ENCODE measurements at regions not wholly inside any gene's neighbourhood (a gene's known extent, or its start where the extent isn't known, plus 50 kb on each side); places are given as distances from the start of the nearest gene placed in this dataset.

DNA sequence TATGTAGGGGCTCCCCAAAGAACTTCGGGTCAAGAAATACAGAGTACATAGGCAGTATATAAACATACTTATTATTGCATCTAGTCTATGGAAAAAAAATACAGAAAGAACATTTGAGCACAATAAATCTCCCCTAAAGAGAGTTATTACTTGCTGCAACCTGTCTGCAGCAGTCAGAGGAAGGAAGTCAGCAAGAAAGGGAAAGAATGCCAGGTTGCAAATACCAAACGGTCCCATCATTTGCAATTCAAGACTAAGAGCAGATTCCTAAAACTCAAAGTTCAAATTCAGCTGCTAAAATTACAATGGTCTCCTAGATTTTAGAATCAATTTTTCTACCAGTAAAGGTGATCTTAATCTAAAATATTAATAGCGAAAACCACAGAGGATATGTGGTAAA lies 236.2 kb upstream of the NUDT6 start:
- Histone ChIP-seq H3K36me3 (ENCODE audit: control insufficient read depth in 2 of 2, insufficient read depth in 2 of 2, low read length in 1 of 2) (no peaks in the 10 kb centered on the region), H3K27me3 (ENCODE audit: control insufficient read depth in 1 of 2, insufficient read depth in 2 of 2, low read length in 2 of 2) (no peaks in the 10 kb centered on the region), H3K4me3 (ENCODE audit: low read depth in 1 of 2, low read length in 2 of 2) (no peak overlapping the region), H3K27ac (ENCODE audit: low read depth in 2 of 2, low read length in 1 of 2) (no peak overlapping the region), H3K9me3 (ENCODE audit: control insufficient read depth in 2 of 2, insufficient read depth in 1 of 2, low read depth in 1 of 2, low read length in 1 of 2) (no peaks in the 10 kb centered on the region), H3K4me1 (ENCODE audit: control insufficient read depth in 2 of 2, insufficient read depth in 2 of 2, low read length in 1 of 2) (no peaks in the 10 kb centered on the region)
- 43 to 48% methylated on average over 3 of the region's 3 CpGs for WGBS, 2 donors

- no peaks in the 10 kb centered on the region for H3K36me3 ChIP-seq (ENCODE audit: control insufficient read depth in 2 of 2, insufficient read depth in 2 of 2, low read length in 1 of 2)
- H3K27ac ChIP-seq (ENCODE audit: low read depth in 2 of 2, low read length in 1 of 2) = no peak overlapping the region
- H3K9me3 ChIP-seq (ENCODE audit: control insufficient read depth in 2 of 2, insufficient read depth in 1 of 2, low read depth in 1 of 2, low read length in 1 of 2) = no peaks in the 10 kb centered on the region
- H3K27me3 ChIP-seq (ENCODE audit: control insufficient read depth in 1 of 2, insufficient read depth in 2 of 2, low read length in 2 of 2) = no peaks in the 10 kb centered on the region
- no peak overlapping the region for H3K4me3 ChIP-seq (ENCODE audit: low read depth in 1 of 2, low read length in 2 of 2)
- no peaks in the 10 kb centered on the region for H3K4me1 ChIP-seq (ENCODE audit: control insufficient read depth in 2 of 2, insufficient read depth in 2 of 2, low read length in 1 of 2)
- 69 to 76% methylated on average over 2 of the region's 2 CpGs for WGBS, 2 donors
Observed at GRCh38 chr4:123159479-123159878, 237.1 kb upstream of the NUDT6 start.

DNA sequence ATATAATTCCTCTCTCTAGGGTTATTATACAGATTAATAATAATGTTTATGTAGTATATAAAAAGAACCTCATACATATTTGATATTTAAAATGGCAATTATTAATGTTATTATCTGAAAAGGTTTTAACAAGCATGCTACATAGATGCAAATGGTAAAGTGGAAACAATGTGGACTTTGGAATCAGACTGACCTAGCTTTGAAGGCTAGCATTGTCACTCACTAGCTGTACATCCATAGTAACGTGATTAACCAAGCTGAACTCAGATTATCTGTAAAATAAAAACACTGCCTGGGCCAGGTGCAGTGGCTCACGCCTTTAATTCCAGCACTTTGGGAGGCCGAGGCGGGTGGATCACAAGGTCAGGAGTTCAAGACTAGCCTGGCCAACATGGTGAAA lies 233.7 kb upstream of the SPRY1 start:
- Histone ChIP-seq H3K9me3 (ENCODE audit: control insufficient read depth in 2 of 2, insufficient read depth in 1 of 2, low read depth in 1 of 2, low read length in 1 of 2) (no peaks in the 10 kb centered on the region), H3K36me3 (ENCODE audit: control insufficient read depth in 2 of 2, insufficient read depth in 2 of 2, low read length in 1 of 2) (no peaks in the 10 kb centered on the region), H3K4me3 (ENCODE audit: low read depth in 1 of 2, low read length in 2 of 2) (no peak overlapping the region), H3K27me3 (ENCODE audit: control insufficient read depth in 1 of 2, insufficient read depth in 2 of 2, low read length in 2 of 2) (no peaks in the 10 kb centered on the region), H3K27ac (ENCODE audit: low read depth in 2 of 2, low read length in 1 of 2) (no peak overlapping the region), H3K4me1 (ENCODE audit: control insufficient read depth in 2 of 2, insufficient read depth in 2 of 2, low read length in 1 of 2) (no peaks in the 10 kb centered on the region)
- 87 to 95% methylated on average over 4 of the region's 4 CpGs for WGBS, 2 donors

GRCh38 chr4:123163501-123163900 lies 233.1 kb upstream of the SPRY1 start:
- H3K4me1 ChIP-seq (ENCODE audit: control insufficient read depth in 2 of 2, insufficient read depth in 2 of 2, low read length in 1 of 2) = no peaks in the 10 kb centered on the region
- 38 to 66% methylated on average over 1 of the region's 1 CpG for WGBS, 2 donors
- H3K27me3 ChIP-seq (ENCODE audit: control insufficient read depth in 1 of 2, insufficient read depth in 2 of 2, low read length in 2 of 2) = no peaks in the 10 kb centered on the region
- no peaks in the 10 kb centered on the region for H3K9me3 ChIP-seq (ENCODE audit: control insufficient read depth in 2 of 2, insufficient read depth in 1 of 2, low read depth in 1 of 2, low read length in 1 of 2)
- no peak overlapping the region for H3K27ac ChIP-seq (ENCODE audit: low read depth in 2 of 2, low read length in 1 of 2)
- no peak overlapping the region for H3K4me3 ChIP-seq (ENCODE audit: low read depth in 1 of 2, low read length in 2 of 2)
- H3K36me3 ChIP-seq (ENCODE audit: control insufficient read depth in 2 of 2, insufficient read depth in 2 of 2, low read length in 1 of 2) = no peaks in the 10 kb centered on the region

- no peaks in the 10 kb centered on the region for H3K36me3 ChIP-seq (ENCODE audit: control insufficient read depth in 2 of 2, insufficient read depth in 2 of 2, low read length in 1 of 2)
- H3K27me3 ChIP-seq (ENCODE audit: control insufficient read depth in 1 of 2, insufficient read depth in 2 of 2, low read length in 2 of 2) = no peaks in the 10 kb centered on the region
- H3K9me3 ChIP-seq (ENCODE audit: control insufficient read depth in 2 of 2, insufficient read depth in 1 of 2, low read depth in 1 of 2, low read length in 1 of 2) = no peaks in the 10 kb centered on the region
- no peaks in the 10 kb centered on the region for H3K4me1 ChIP-seq (ENCODE audit: control insufficient read depth in 2 of 2, insufficient read depth in 2 of 2, low read length in 1 of 2)
- H3K4me3 ChIP-seq (ENCODE audit: low read depth in 1 of 2, low read length in 2 of 2) = no peak overlapping the region
- WGBS, 2 donors = 78 to 81% methylated on average over 3 of the region's 3 CpGs
- H3K27ac ChIP-seq (ENCODE audit: low read depth in 2 of 2, low read length in 1 of 2) = no peak overlapping the region
Observed at GRCh38 chr4:123166023-123166422, 230.6 kb upstream of the SPRY1 start.

DNA sequence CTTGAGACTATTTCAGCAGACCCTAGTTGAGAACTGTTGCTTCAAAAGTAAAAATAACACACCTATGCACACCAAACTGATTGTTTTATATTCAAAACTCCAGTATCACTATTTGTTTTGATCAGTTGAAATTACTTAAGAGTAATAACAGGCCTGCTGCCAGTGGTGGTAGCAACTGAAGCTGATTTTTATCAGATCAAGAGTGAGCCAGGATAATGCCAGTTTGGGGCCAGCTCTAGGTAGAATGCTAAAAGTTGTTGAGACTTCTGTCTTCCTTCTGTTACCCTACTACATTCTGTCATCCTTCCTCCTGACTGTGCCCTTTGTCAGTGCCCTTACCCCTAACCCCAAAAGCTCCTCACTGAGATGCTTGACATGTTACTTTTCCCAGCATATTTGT lies 228.7 kb upstream of the SPRY1 start:
- Histone ChIP-seq H3K36me3 (ENCODE audit: control insufficient read depth in 2 of 2, insufficient read depth in 2 of 2, low read length in 1 of 2) (no peaks in the 10 kb centered on the region), H3K4me1 (ENCODE audit: control insufficient read depth in 2 of 2, insufficient read depth in 2 of 2, low read length in 1 of 2) (no peaks in the 10 kb centered on the region), H3K27ac (ENCODE audit: low read depth in 2 of 2, low read length in 1 of 2) (no peak overlapping the region), H3K9me3 (ENCODE audit: control insufficient read depth in 2 of 2, insufficient read depth in 1 of 2, low read depth in 1 of 2, low read length in 1 of 2) (no peaks in the 10 kb centered on the region), H3K27me3 (ENCODE audit: control insufficient read depth in 1 of 2, insufficient read depth in 2 of 2, low read length in 2 of 2) (no peaks in the 10 kb centered on the region), H3K4me3 (ENCODE audit: low read depth in 1 of 2, low read length in 2 of 2) (no peak overlapping the region)

DNA sequence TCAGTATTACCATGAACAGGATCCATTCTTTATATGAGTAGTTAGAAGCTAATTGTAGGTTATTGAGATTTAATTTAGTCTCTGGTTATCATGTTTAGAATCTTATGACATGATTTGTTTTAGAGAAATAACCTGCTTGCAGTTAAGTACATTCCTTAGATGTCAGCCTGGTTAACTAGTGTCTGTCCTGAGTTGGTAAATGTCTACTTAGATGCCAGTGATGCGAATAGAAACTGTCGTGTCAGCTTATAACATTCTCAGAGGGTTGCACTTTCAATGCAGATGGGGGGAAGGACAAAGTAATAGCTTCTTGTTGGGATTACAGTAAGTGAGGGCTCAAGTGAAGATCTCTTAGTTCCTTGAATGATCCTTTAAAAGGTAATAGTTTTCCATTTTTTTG lies 227.8 kb upstream of the SPRY1 start:
- 83 to 95% methylated on average over 2 of the region's 2 CpGs for WGBS, 2 donors
- H3K9me3 ChIP-seq (ENCODE audit: control insufficient read depth in 2 of 2, insufficient read depth in 1 of 2, low read depth in 1 of 2, low read length in 1 of 2) = no peaks in the 10 kb centered on the region

DNA sequence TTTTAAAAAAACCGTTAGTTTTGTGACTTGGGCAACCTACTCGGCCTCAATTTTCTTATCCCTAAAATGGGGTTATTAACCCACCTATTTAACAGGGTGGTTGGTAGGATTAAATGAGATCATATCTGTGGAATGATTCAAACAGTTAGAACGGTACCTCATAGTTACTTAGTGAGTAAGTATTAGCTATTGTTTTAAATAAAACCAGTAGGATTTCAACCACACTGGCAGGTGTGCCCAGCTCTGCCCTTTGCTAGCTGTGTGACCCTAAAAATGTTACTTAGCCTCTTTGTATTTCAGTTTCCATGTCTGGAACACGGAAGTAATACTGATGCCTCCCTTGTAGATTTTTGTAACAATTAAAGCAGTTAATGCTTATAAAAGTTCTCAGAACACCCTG lies 225.8 kb upstream of the SPRY1 start:
- Histone ChIP-seq H3K27ac (ENCODE audit: low read depth in 2 of 2, low read length in 1 of 2) (no peak overlapping the region), H3K36me3 (ENCODE audit: control insufficient read depth in 2 of 2, insufficient read depth in 2 of 2, low read length in 1 of 2) (no peaks in the 10 kb centered on the region), H3K4me3 (ENCODE audit: low read depth in 1 of 2, low read length in 2 of 2) (no peak overlapping the region), H3K9me3 (ENCODE audit: control insufficient read depth in 2 of 2, insufficient read depth in 1 of 2, low read depth in 1 of 2, low read length in 1 of 2) (no peaks in the 10 kb centered on the region), H3K4me1 (ENCODE audit: control insufficient read depth in 2 of 2, insufficient read depth in 2 of 2, low read length in 1 of 2) (no peaks in the 10 kb centered on the region), H3K27me3 (ENCODE audit: control insufficient read depth in 1 of 2, insufficient read depth in 2 of 2, low read length in 2 of 2) (no peaks in the 10 kb centered on the region)
- WGBS, 2 donors = 80% methylated on average over 4 of the region's 4 CpGs

More for the DNA sequence above, 227.8 kb upstream of the SPRY1 start:
- H3K4me3 ChIP-seq (ENCODE audit: low read depth in 1 of 2, low read length in 2 of 2) = no peak overlapping the region
- no peak overlapping the region for H3K27ac ChIP-seq (ENCODE audit: low read depth in 2 of 2, low read length in 1 of 2)
- no peaks in the 10 kb centered on the region for H3K36me3 ChIP-seq (ENCODE audit: control insufficient read depth in 2 of 2, insufficient read depth in 2 of 2, low read length in 1 of 2)
- no peaks in the 10 kb centered on the region for H3K27me3 ChIP-seq (ENCODE audit: control insufficient read depth in 1 of 2, insufficient read depth in 2 of 2, low read length in 2 of 2)
- no peaks in the 10 kb centered on the region for H3K4me1 ChIP-seq (ENCODE audit: control insufficient read depth in 2 of 2, insufficient read depth in 2 of 2, low read length in 1 of 2)

DNA sequence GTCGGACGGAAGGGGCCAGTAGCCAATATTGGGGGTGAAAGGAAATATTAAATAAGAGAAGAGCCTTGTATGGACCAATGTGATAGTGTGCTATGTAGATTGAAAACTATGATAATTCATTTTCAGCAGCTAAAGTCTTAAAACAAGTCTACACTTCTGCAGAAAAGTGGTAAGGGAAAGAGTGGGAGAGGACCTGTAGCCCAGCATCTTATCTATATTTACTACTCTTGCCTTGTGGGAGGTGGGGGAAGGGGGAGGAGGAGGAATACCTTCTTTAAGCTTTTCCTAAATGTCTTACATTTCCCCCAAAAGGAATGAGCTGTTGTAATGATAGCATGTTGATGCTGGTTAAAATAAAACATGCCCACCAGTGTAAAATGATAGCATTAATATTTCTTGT lies 220.0 kb upstream of the SPRY1 start:
- WGBS, 2 donors = 43 to 75% methylated on average over 2 of the region's 2 CpGs
- Histone ChIP-seq H3K27ac (ENCODE audit: low read depth in 2 of 2, low read length in 1 of 2) (no peak overlapping the region), H3K9me3 (ENCODE audit: control insufficient read depth in 2 of 2, insufficient read depth in 1 of 2, low read depth in 1 of 2, low read length in 1 of 2) (no peaks in the 10 kb centered on the region), H3K4me1 (ENCODE audit: control insufficient read depth in 2 of 2, insufficient read depth in 2 of 2, low read length in 1 of 2) (no peaks in the 10 kb centered on the region), H3K4me3 (ENCODE audit: low read depth in 1 of 2, low read length in 2 of 2) (no peak overlapping the region), H3K27me3 (ENCODE audit: control insufficient read depth in 1 of 2, insufficient read depth in 2 of 2, low read length in 2 of 2) (no peaks in the 10 kb centered on the region), H3K36me3 (ENCODE audit: control insufficient read depth in 2 of 2, insufficient read depth in 2 of 2, low read length in 1 of 2) (no peaks in the 10 kb centered on the region)

DNA sequence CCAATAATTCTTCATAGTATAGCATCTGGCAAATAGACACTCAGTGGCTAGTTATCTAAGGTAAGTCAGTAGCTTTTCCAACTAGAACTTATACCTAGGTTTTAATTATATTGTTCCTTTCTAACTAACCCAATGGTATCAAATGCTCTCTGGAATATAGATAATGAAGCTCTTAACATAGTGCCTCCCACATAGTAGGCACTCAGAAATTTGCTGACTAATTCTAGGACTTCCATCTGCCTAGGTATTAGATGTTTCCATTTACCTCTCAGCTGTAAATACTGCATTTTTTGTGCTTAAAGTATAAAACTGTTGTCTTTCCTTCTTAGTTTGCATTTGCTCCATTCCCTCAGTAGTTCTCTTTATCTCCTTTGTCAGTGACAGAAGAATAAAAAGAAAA lies 214.3 kb upstream of the SPRY1 start:
- H3K27me3 ChIP-seq (ENCODE audit: control insufficient read depth in 1 of 2, insufficient read depth in 2 of 2, low read length in 2 of 2) = no peaks in the 10 kb centered on the region
- H3K4me3 ChIP-seq (ENCODE audit: low read depth in 1 of 2, low read length in 2 of 2) = no peak overlapping the region
- no peaks in the 10 kb centered on the region for H3K36me3 ChIP-seq (ENCODE audit: control insufficient read depth in 2 of 2, insufficient read depth in 2 of 2, low read length in 1 of 2)
- H3K9me3 ChIP-seq (ENCODE audit: control insufficient read depth in 2 of 2, insufficient read depth in 1 of 2, low read depth in 1 of 2, low read length in 1 of 2) = no peaks in the 10 kb centered on the region
- H3K4me1 ChIP-seq (ENCODE audit: control insufficient read depth in 2 of 2, insufficient read depth in 2 of 2, low read length in 1 of 2) = no peaks in the 10 kb centered on the region
- no peak overlapping the region for H3K27ac ChIP-seq (ENCODE audit: low read depth in 2 of 2, low read length in 1 of 2)
